Lower lobe of right lung (tissue), 2 donors: ENCODE measurements at regions not wholly inside any gene's neighbourhood (a gene's known extent, or its start where the extent isn't known, plus 50 kb on each side); places are given as distances from the start of the nearest gene placed in this dataset.

Experiments
- ATAC-seq, 2 donors: fragments of 200-7000 bp; cut with Tn5 transposase; one replicate each; pipeline ENCODE4 v1.9.1; 2020 to 2022; ENCODE audit warnings: mild to moderate bottlenecking in 2 of 2, moderate library complexity in 2 of 2
- DNase-seq: peaks from one replicate; pipeline ENCODE4 v3.0.0-alpha.2; 2020
- H3K27ac ChIP-seq: fragments of 200-600 bp; one replicate; pipeline ENCODE4 v1.8.0; 2022
- H3K27me3 ChIP-seq: fragments of 200-600 bp; one replicate; pipeline ENCODE4 v1.8.0; 2022; ENCODE audit warnings: low read depth
- H3K36me3 ChIP-seq: fragments of 200-600 bp; one replicate; pipeline ENCODE4 v1.8.0; 2022; ENCODE audit warnings: mild to moderate bottlenecking
- H3K4me1 ChIP-seq: fragments of 200-600 bp; one replicate; pipeline ENCODE4 v1.8.0; 2022
- H3K4me3 ChIP-seq: fragments of 200-600 bp; one replicate; pipeline ENCODE4 v1.8.0; 2022; ENCODE audit warnings: mild to moderate bottlenecking
- H3K9me3 ChIP-seq: fragments of 200-600 bp; one replicate; pipeline ENCODE4 v1.8.0; 2022
- CTCF ChIP-seq: fragments of 200-600 bp; IDR thresholded peaks from one replicate; pipeline ENCODE4 v1.8.0; 2022; ENCODE audit warnings: antibody characterized with exemption, mild to moderate bottlenecking
- intact Hi-C: fragments of 100-400 bp; cut with DNase I; formaldehyde crosslinking; loops from one replicate; pipeline ENCODE4 v1.11.0; 2022
- donor health status: DM: no; HTN: yes; CAD: no; lungs with severe emphysema.

- DNase-seq (no peak), ATAC-seq (no peak)
- no peak for TF ChIP-seq CTCF
- H3K4me3 ChIP-seq: no peak overlapping the region
- no peaks in the 10 kb centered on the region for H3K4me1 ChIP-seq
- intact Hi-C loops: no loop called here
- no peaks in the 10 kb centered on the region for H3K36me3 ChIP-seq
- H3K27me3 ChIP-seq: no peaks in the 10 kb centered on the region
- H3K9me3 ChIP-seq: no peaks in the 10 kb centered on the region
- no peak overlapping the region for H3K27ac ChIP-seq
These were observed 111.5 kb upstream of the ATXN7L3B start for GRCh38 chr12:74426091-74426490.

- ATAC-seq (no peak), DNase-seq (no peak)
- H3K36me3 ChIP-seq: no peaks in the 10 kb centered on the region
- H3K9me3 ChIP-seq: no peaks in the 10 kb centered on the region
- H3K27ac ChIP-seq: no peak overlapping the region
- no peak for TF ChIP-seq CTCF
- no peaks in the 10 kb centered on the region for H3K4me1 ChIP-seq
- H3K4me3 ChIP-seq: no peak overlapping the region
- intact Hi-C loops: no loop called here
- no peaks in the 10 kb centered on the region for H3K27me3 ChIP-seq
These were observed 108.1 kb upstream of the ATXN7L3B start for GRCh38 chr12:74429535-74429934.

- H3K27ac ChIP-seq: no peak overlapping the region
- H3K4me3 ChIP-seq: no peak overlapping the region
- no peak for TF ChIP-seq CTCF
- intact Hi-C loops: no loop called here
- no peaks in the 10 kb centered on the region for H3K27me3 ChIP-seq
- H3K9me3 ChIP-seq: no peaks in the 10 kb centered on the region
- no peak for ATAC-seq
- H3K36me3 ChIP-seq: no peaks in the 10 kb centered on the region
- H3K4me1 ChIP-seq: no peaks in the 10 kb centered on the region
- no peak for DNase-seq
These were observed 105.8 kb upstream of the ATXN7L3B start for GRCh38 chr12:74431801-74432200.

GRCh38 chr12:74440469-74440868, 97.2 kb upstream of the ATXN7L3B start:
- Histone ChIP-seq H3K36me3 (no peaks in the 10 kb centered on the region), H3K9me3 (no peaks in the 10 kb centered on the region), H3K27me3 (no peaks in the 10 kb centered on the region), H3K27ac (no peak overlapping the region), H3K4me1 (no peaks in the 10 kb centered on the region), H3K4me3 (no peak overlapping the region)
- no peak for DNase-seq
- TF ChIP-seq CTCF: no peak
- ATAC-seq: no peak
- intact Hi-C loops: no loop called here

GRCh38 chr12:74441872-74442271, 95.8 kb upstream of the ATXN7L3B start:
- Histone ChIP-seq H3K4me3 (no peak overlapping the region), H3K36me3 (no peaks in the 10 kb centered on the region), H3K9me3 (no peaks in the 10 kb centered on the region), H3K27me3 (no peaks in the 10 kb centered on the region), H3K4me1 (no peaks in the 10 kb centered on the region), H3K27ac (no peak overlapping the region)
- intact Hi-C loops: no loop called here
- DNase-seq (no peak), ATAC-seq (no peak)
- TF ChIP-seq CTCF: no peak

- no peaks in the 10 kb centered on the region for H3K4me1 ChIP-seq
These were observed 91.2 kb upstream of the ATXN7L3B start for GRCh38 chr12:74446466-74446865.

More at GRCh38 chr12:74446466-74446865, 91.2 kb upstream of the ATXN7L3B start:
- no peak overlapping the region for H3K4me3 ChIP-seq
- intact Hi-C loops: no loop called here
- H3K9me3 ChIP-seq: no peaks in the 10 kb centered on the region
- H3K27ac ChIP-seq: no peak overlapping the region
- no peaks in the 10 kb centered on the region for H3K36me3 ChIP-seq
- DNase-seq (no peak), ATAC-seq (no peak)
- no peaks in the 10 kb centered on the region for H3K27me3 ChIP-seq
- no peak for TF ChIP-seq CTCF
